Activated CD8-positive, alpha-beta memory T cell treated with anti-CD3 and anti-CD28 coated beads for 36 hours (primary cell): ENCODE measurements at regions not wholly inside any gene's neighbourhood (a gene's known extent, or its start where the extent isn't known, plus 50 kb on each side); places are given as distances from the start of the nearest gene placed in this dataset.
"Not testable (repeated sequence)": the region's sequence is repeated elsewhere in the genome, so short reads cannot be mapped to it uniquely, and the experiment has no call there.

ENCODE experiments used
- CTCF ChIA-PET: fragments of 350-600 bp; sonication (Branson Sonifier 250); formaldehyde crosslinking; loops from one replicate; lab custom pipeline; 2021; ENCODE audit warnings: antibody characterized with exemption; lab: Charles Lee
- POLR2A ChIA-PET: fragments of 350-600 bp; sonication (Branson Sonifier 250); formaldehyde crosslinking; loops from one replicate; lab custom pipeline; 2021; ENCODE audit warnings: antibody characterized with exemption; lab: Charles Lee

DNA sequence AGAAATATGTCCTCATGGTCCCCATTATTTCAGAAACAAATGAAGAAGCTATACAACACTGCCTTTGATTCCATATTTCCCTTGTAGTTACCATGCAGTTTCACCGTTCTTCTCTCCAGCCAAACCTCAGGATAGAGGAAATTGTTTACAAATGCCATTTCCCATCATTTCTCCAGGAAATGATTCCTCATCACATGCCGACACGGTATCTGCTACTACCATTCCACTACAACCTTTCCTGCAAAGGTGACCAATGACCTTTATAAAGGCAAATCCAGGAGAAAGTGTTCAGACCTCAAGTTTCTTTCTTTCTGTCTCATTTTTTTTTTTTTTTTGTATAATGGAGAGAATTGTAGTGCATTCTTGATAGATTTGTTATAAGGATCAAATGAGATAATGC, 460.8 kb upstream of the CDH20 start:
- CTCF ChIA-PET, result no interaction called here
- POLR2A ChIA-PET, result no interaction called here

DNA sequence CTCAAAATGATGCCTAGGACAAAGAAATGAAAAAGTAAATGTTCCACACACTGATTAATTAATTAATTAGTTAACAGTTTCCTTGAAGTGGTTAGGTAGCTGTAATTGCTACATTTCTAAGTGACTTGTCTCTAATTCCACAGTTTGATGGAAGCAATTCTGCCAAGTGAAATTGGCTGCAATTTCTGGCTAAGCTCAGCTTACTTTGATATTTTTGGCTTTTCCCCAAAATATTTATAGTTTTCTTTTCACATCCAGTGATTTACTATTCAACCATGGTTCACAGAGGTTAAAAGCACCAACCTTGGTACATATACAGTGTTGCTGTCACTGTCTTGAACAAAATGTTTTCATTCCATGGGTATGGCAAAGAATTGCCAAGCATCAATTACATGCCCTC, 459.5 kb upstream of the CDH20 start:
- ChIA-PET CTCF (no interaction called here), POLR2A (no interaction called here)

DNA sequence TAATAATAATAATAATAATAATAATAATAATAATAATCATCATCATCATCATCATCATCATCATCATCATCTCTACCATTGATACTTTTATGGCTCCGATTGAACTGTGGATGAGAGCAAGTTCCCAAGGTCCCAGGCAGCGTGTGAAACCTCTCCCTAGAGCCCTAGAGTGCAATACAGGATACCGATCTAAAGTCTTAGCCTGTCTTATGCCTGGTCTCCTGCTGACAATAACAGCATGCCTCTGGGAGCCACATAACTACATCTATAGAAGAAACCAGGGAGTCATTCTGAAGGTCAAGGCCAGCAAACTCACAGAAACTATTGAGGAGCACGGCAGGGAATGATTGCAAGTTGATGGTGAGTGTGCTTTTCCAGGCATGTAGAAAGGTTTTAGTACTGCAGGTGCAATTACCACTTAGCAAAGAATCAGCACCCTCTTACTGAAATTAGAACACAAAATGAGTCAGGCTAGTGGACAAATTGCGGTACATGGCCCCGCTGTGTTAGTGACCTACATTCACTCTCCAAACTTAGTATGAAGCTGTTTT, 457.2 kb upstream of the CDH20 start:
- POLR2A ChIA-PET, result no interaction called here
- CTCF ChIA-PET, result no interaction called here

DNA sequence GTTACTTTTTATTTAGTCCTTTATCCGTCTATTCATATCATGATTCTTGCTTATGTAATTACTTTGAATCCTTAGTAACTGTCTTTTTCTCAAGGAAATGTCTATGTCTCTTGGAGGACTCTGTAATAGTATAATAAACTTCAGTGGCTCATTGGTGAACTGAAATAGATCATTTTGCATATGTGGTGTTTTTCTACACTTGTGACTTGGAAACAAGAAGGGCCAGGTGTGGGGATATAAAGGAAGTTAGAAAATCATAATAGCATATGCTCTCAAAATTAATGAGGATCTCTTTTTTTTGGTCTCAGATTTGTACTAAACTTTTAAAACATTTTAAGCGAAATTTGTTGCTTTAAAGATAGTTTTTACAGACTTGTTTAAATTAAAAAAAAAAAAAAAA, 453.0 kb upstream of the CDH20 start:
- POLR2A ChIA-PET, result no interaction called here
- CTCF ChIA-PET, result no interaction called here

DNA sequence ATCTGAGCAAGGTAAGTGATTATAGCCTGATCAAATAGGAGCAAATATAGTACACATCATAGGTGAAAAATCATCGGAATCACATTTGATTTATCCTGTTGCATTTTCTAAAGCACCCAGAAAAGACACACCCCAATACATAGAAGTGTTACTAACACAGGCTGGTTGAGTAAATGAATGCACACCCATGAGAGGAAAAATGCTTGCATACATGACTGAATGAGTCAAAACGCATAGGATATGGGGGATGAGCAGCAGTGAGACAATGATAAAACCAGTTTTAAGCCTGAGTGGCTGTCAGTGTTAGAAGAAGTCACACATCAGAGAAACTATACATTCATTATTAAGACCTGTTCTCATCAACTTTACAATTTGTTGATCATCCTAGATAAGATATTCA, 449.6 kb upstream of the CDH20 start:
- CTCF ChIA-PET, result no interaction called here
- POLR2A ChIA-PET, result no interaction called here

DNA sequence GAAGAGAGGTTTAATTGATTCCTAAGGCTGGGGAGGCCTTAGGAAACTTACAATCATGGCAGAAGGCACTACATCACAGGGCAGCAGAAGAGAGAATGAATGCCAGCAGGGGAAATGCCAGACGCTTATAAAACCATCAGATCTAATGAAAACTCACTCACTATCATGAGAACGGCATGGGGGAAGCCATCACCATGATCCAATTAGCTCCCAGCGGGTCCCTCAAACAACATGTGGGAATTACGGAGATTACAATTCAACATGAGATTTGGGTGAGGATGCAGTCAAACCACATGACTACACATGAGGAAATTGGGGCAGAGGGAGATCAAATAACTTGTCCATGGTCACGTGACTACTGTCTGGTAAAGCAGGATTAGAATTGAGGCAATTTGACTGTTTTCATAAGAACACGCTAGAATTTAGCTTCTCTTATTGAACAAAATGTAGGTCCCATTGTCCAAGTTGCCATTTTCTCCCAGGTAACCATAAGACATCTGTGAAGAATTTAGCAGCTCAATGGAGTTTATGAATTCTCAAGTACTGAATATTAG, 445.1 kb upstream of the CDH20 start:
- CTCF ChIA-PET, result no interaction called here
- POLR2A ChIA-PET, result no interaction called here

DNA sequence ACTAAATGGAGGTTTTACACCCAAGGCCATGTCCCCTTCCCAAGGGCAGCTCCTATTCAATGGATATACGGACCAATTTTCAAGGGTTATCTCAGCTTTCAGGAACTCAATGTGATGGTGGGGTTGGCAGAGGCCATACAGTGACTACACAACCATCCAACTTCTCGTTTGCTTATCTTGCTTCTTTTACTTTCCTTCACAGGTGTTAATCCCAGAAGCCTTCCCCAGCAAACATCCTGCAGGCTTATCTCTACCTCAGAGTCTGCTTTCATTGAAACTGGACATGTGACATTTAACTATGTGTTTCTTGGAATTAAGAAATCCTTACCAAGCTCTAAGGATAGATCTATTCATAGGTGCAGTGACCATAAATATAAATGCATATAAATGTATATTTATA, 443.8 kb upstream of the CDH20 start:
- CTCF ChIA-PET, result no interaction called here
- POLR2A ChIA-PET, result no interaction called here

DNA sequence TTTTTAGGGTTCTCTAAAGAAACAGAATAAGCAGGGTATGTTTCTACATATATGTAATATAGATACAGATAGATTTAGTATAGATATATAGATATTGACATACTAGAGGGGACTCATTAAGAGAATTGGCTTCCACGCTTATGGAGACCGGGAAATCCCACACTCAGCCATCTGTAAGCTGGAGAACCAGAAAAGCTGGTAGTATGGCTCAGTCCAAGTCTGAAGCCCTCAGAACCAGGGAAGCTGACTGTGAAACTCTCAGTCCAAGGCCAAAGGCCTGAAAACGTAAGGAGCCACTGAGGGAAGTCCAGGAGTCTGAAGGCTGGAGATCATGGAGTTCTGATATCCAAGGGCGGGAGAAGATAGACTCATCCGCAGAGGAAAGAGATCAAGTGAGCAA, 441.3 kb upstream of the CDH20 start:
- ChIA-PET POLR2A (no interaction called here), CTCF (no interaction called here)

DNA sequence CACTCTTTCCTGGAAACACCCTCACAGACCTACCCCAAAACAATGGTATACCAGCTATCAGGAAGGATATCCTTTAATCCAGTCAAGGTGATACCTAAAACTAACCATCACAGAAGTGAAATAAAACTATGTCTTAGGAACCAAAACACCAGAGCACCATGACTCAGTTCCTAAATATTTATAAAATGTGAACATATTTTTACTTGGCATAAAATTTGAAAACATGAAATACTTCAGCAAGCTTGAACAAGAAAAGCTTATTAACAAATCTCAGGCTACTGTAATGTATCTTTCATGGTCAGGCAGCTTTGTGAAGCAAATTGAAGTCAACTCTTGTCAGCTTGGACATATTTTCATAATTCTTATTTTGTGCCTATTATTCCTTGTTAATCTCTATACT, 440.8 kb upstream of the CDH20 start:
- POLR2A ChIA-PET, result no interaction called here
- CTCF ChIA-PET, result no interaction called here

DNA sequence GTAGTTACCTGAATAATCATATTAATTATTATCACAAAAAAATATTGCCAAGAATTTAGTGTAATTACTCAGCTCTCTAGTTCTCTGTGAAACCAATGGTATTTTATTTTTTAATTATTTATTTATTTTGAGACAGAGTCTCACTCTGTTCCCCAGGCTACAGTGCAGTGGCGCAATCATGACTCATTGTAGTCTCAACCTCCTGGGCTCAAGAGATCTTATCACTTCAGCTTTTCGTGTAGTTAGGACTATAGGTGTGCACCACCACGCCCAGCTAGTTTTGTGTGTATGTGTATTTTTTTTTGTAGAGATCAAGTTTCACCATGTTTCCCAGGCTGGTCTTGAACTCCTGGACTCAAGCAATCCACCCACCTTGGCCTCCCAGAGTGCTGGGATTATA, 440.4 kb upstream of the CDH20 start:
- ChIA-PET CTCF (no interaction called here), POLR2A (no interaction called here)

DNA sequence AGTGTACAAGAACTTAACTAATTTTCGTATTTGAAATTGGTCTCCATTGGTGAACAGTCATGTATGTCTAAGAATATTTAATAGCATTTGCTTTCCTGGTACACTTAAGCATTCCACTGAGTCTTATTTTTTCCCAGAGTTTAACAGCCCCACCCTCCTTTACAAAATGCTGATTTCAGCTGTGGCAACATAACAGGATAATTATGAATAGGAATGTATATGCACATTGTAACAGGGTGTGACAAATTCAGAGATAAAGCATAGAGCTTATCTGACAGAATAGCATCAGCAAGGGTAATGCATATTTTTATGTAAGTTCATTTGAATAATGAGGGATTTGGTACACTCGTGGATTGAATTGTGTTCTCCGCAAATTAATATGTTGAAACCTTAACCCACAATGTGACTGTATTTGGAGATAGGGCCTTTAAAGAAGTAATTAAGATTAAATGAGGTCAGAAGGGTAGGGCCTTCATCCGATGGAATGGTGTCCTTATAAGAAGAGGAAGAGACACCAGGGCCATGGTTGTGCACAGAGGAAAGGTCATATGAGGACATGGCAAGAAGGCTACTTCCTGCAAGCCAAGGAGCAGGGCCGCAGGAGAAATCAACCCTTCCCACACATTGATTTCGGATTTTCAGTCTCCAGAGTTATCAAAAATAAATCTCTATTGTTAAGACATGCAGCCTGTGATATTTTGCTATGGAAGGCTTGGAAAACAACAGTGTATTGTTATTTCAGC, 439.7 kb upstream of the CDH20 start:
- POLR2A ChIA-PET, result no interaction called here
- CTCF ChIA-PET, result no interaction called here

DNA sequence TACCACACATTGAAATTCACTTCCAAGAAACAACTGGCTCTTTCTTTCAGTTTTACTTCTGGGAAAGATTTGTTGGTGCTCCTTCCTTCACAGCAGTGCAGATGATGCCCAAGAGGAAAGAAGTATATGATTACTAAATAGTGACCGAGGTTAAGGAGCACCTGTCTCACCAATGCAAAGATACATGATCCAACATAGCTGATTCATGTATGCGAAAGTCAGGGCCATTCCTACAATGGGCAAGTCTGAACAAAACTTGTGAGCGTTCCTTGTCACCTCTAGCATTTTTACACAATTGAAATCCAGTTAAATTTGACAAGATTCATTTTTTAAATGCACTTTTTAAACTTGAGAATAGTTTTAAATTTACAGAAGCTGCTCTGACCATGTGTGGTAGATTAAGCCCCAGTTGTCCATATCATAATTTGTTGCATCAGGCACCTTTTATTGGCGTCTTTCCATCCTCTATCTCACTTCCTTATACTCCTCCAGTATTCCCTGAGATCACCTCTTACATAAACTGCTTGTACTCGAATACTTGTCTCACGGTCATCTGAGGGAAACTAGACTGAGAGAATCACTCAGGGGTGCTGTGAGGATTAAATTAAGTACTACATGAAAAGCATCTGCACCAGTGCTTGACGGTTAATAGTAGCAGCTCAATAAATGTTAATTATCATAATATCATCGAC, 438.8 kb upstream of the CDH20 start:
- POLR2A ChIA-PET, result no interaction called here
- CTCF ChIA-PET, result no interaction called here

DNA sequence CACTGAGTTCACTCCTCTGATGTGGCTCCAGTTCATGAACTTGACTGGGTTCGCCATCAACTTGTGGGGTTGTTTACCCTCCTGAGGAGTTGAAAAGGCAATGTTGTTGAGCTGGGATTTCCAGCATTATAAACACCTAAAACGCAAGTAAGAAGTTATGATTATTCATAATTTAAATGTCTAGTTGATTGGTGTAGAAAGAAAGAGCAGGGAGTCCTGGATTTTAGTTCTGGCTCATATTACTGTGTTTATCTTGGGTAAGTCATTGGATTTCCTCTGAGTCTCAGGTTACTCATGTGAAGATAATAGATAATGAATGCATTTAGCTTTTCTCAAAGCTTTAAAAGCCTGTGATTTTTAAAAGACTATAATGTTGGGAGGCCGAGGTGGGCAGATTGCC, 438.0 kb upstream of the CDH20 start:
- ChIA-PET POLR2A (no interaction called here), CTCF (no interaction called here)

DNA sequence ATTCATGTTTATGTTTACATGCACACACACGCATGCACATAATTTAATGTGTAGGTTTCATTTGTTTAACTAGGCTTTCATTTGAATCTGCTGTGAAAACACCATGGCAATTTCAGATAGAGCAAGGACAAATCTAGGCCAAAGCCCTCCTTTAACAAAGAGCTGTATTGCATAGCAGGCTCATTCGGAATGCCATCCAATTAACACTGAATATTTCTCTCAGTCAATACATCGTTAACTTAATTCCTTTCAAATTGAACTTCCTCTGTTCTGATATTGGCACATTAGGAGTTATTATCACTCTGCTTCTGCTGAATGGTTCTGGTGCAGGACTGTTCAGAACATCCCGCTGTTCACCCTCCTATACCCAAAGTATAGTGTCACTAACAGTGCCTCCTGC, 435.1 kb upstream of the CDH20 start:
- ChIA-PET CTCF (no interaction called here), POLR2A (no interaction called here)

DNA sequence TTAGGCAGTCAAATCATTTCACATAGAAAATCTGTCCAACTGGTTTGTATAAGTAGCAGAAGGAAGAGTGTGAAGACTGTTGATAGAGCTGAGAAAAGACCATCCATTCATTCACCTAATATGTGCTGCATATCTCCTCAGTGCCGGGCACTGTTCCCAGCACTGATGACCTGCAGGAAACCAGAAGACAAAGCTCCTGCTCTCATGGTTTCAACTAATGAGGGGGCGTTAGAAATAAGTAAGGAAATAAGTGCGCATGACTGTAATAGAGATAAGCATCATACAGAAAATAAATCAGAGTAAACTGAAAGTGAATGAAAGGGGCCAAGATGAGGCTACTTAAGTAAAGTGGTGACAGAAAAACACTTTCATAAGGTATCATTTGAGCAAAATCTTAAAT, 427.5 kb upstream of the CDH20 start:
- ChIA-PET POLR2A (no interaction called here), CTCF (no interaction called here)

DNA sequence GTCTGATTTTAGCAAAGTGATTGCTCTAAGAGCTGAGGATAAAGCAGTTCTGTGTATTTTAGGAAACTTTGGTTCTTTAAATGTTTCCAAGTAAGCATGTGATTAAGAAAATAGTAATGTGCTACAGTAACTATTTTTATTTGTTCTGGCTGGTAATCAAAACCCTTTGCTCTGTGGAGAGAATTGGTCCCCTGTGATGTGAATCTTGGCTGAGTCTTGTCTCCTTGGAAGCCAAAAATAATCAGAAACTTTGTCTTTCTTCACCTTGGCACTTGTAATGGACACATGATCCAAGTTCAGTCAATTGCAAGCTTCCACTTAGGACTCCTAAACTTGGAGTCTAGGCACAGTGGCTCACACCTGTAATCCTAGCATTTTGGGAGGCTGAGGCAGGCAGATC, 422.7 kb upstream of the CDH20 start:
- POLR2A ChIA-PET, result no interaction called here
- CTCF ChIA-PET, result no interaction called here

DNA sequence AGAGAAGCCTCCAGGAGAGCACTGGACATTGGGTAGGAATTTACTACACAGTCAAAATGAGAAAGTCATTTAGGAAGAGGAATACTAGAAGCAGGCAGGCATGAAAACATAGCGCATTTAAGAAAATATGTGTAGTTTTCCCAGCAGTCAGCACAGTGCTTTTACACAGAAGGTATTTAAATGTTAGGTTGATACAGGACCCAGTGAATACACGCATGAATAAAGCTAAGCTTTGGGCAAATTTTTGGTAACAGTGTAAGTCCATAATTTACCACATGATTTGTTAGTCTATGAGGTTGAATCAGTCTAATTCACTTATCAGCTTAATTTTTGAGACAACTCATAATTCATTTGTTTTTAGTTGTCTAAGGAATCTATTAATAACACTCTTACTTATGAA, 421.7 kb upstream of the CDH20 start:
- ChIA-PET POLR2A (no interaction called here), CTCF (no interaction called here)

DNA sequence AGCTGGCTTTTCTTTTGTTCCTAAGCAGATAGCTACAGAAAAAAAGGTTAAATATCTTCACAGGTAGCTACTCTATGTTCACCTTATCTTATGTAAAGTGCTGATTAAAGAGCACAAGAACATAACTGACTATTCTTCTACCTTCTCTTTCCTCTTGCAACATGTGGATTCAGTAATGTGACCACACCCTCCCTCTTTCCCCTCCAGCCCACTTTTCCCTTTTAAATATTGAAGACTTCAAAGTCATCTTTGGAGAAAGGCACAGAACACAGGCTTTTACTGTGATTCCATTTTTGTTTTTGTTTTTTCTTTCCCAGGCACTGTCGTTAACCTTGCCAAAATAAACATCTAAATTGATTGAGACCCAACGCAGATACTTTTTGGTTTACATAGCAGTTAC, 418.1 kb upstream of the CDH20 start:
- POLR2A ChIA-PET, result no interaction called here

DNA sequence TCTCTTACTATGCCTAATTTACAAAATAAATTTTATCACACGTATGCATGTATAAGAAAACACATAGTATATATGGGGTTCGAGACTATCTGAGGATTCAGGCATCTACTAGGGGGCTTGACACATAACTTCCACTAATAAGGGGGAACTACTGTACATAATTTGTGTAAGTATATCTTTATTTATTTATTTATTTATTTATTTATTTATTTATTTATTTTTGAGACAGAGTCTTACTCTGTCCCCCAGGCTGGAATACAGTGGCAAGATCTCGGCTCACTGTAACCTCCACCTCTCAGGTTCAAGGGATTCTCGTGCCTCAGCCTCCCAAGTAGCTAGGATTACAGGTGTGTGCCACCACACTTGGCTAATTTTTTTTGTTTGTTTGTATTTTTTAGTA, 414.4 kb upstream of the CDH20 start:
- POLR2A ChIA-PET, CTCF ChIA-PET: not testable (repeated sequence)

More for the DNA sequence above, 418.1 kb upstream of the CDH20 start:
- CTCF ChIA-PET, result no interaction called here

DNA sequence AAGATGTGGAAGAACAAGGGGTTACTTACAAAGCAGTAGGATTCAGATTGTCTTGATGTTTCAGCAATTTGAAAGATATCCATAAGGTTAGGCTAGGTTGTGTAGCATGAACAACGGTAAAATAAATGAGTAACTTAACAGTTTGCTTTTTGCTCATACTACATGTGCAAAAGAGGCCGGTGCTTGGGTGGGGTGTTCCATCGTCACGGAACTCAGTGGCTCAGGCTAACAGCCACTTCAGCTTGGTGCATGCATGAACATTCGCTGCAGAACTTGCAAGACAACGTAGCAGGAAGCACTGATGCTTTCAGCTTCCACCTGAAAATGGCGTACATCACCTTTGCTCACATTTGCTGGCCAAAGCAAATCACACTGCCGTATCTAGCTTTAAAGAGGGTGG, 407.3 kb upstream of the CDH20 start:
- POLR2A ChIA-PET, result no interaction called here
- CTCF ChIA-PET, result no interaction called here

DNA sequence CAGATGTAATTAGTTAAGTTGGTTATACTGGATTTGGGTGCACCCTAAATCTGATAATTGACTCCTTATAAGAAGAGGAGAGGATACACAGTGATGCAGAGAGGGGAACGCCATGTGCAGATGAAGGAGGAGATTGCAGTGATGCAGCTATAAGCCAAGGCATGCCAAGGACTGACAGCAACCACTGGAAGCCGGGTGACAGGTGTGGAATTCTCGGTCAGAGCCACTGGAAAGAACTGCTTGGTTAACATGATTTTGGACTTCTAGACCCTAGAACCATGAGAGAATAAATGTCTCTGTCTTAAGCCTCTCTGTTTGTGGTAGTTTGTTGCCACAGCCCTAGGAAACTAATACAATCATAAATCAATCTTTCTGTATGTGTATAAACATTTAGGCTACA, 403.3 kb upstream of the CDH20 start:
- POLR2A ChIA-PET, result no interaction called here
- CTCF ChIA-PET, result no interaction called here
